ENCODE measurements at regions not wholly inside any gene's neighbourhood (a gene's known extent, or its start where the extent isn't known, plus 50 kb on each side); places are given as distances from the start of the nearest gene placed in this dataset.

- DNase-seq: no peak
Measured at GRCh38 chr10:78278058-78278404, 244.4 kb downstream of the RPS24 start.

GRCh38 chr10:78279756-78280155, 246.1 kb downstream of the RPS24 start:
- no peak for DNase-seq

- DNase-seq: no peak
Measured at GRCh38 chr10:78280604-78281003, 246.9 kb downstream of the RPS24 start.

- DNase-seq: no peak
Measured at GRCh38 chr10:78281627-78282026, 248.0 kb downstream of the RPS24 start.

GRCh38 chr10:78283069-78283682, 249.5 kb downstream of the RPS24 start:
- no peak for DNase-seq

GRCh38 chr10:78284381-78284780, 250.7 kb downstream of the RPS24 start:
- DNase-seq: no peak

- DNase-seq: no peak
Measured at GRCh38 chr10:78285226-78285625, 251.6 kb downstream of the RPS24 start.

- no peak for DNase-seq
Measured at GRCh38 chr10:78286186-78286585, 252.5 kb downstream of the RPS24 start.

GRCh38 chr10:78286668-78287067, 253.0 kb downstream of the RPS24 start:
- no peak for DNase-seq

- no peak for DNase-seq
Measured at GRCh38 chr10:78287618-78288017, 254.0 kb downstream of the RPS24 start.

- DNase-seq: no peak
Measured at GRCh38 chr10:78288663-78289062, 255.0 kb downstream of the RPS24 start.

GRCh38 chr10:78290131-78290750, 256.6 kb downstream of the RPS24 start:
- DNase-seq: no peak

GRCh38 chr10:78291722-78292121, 258.1 kb downstream of the RPS24 start:
- DNase-seq: no peak

GRCh38 chr10:78292250-78292981, 258.8 kb downstream of the RPS24 start:
- DNase-seq: no peak

GRCh38 chr10:78292982-78293865, 259.6 kb downstream of the RPS24 start:
- DNase-seq: no peak

- DNase-seq: no peak
Measured at GRCh38 chr10:78295242-78295641, 261.6 kb downstream of the RPS24 start.

GRCh38 chr10:78296785-78297184, 263.1 kb downstream of the RPS24 start:
- DNase-seq: no peak

GRCh38 chr10:78297997-78298396, 264.3 kb downstream of the RPS24 start:
- no peak for DNase-seq

GRCh38 chr10:78298835-78299234, 265.2 kb downstream of the RPS24 start:
- DNase-seq: no peak

- DNase-seq: peak; percentile 27 to 57
Measured at GRCh38 chr10:78299851-78300468, 266.3 kb downstream of the RPS24 start.

- no peak for DNase-seq
Measured at GRCh38 chr10:78300526-78300925, 266.9 kb downstream of the RPS24 start.

- DNase-seq: no peak
Measured at GRCh38 chr10:78301481-78301880, 267.8 kb downstream of the RPS24 start.
